Adipocyte (in vitro differentiated cells): ENCODE measurements at regions not wholly inside any gene's neighbourhood (a gene's known extent, or its start where the extent isn't known, plus 50 kb on each side); places are given as distances from the start of the nearest gene placed in this dataset.

ENCODE experiments used
- DNase-seq: peaks from one replicate; pipeline ENCODE4 v3.0.0-alpha.2; 2015; ENCODE audit warnings: low read depth
- H3K27me3 ChIP-seq: replicated peaks from 2 replicates; pipeline ENCODE4 v1.7.0; 2013; ENCODE audit warnings: mild to moderate bottlenecking, low read length, moderate library complexity; ENCODE audit not compliant: control insufficient read depth, insufficient read depth
- H3K36me3 ChIP-seq: 2 replicates; pipeline ENCODE4 v1.7.0; 2013; ENCODE audit warnings: low read length, mild to moderate bottlenecking, moderate library complexity; ENCODE audit not compliant: control insufficient read depth, insufficient read depth, severe bottlenecking
- H3K4me1 ChIP-seq: 2 replicates; pipeline ENCODE4 v1.7.0; 2013; ENCODE audit warnings: mild to moderate bottlenecking, low read length, moderate library complexity; ENCODE audit not compliant: control insufficient read depth, insufficient read depth
- H3K4me3 ChIP-seq: 2 replicates; pipeline ENCODE4 v1.7.0; 2013; ENCODE audit warnings: mild to moderate bottlenecking, low read length, moderate library complexity
- H3K9ac ChIP-seq: 2 replicates; pipeline ENCODE4 v1.7.0; 2013; ENCODE audit warnings: mild to moderate bottlenecking, low read length, moderate library complexity
- H3K9me3 ChIP-seq: 2 replicates; pipeline ENCODE4 v1.7.0; 2013; ENCODE audit warnings: mild to moderate bottlenecking, low read length, moderate library complexity; ENCODE audit not compliant: control insufficient read depth

- H3K9me3 ChIP-seq, result no peaks in the 10 kb centered on the region
- no peaks in the 10 kb centered on the region for H3K27me3 ChIP-seq
- DNase-seq, result no peak
- H3K9ac ChIP-seq, result no peak overlapping the region
- H3K4me1 ChIP-seq, result peaks cover 24% of the 10 kb centered on the region
- H3K36me3 ChIP-seq, result no peaks in the 10 kb centered on the region
- no peak overlapping the region for H3K4me3 ChIP-seq
Observed at GRCh38 chr4:152109531-152110509, 349.0 kb upstream of the GATB start.

GRCh38 chr4:152107736-152108500 is 347.1 kb upstream of the GATB start:
- H3K27me3 ChIP-seq, result no peaks in the 10 kb centered on the region
- no peak overlapping the region for H3K9ac ChIP-seq
- peaks cover 25% of the 10 kb centered on the region for H3K4me1 ChIP-seq
- no peaks in the 10 kb centered on the region for H3K9me3 ChIP-seq
- H3K36me3 ChIP-seq, result no peaks in the 10 kb centered on the region
- H3K4me3 ChIP-seq, result no peak overlapping the region
- DNase-seq, result no peak

GRCh38 chr4:152106781-152107321 is 346.0 kb upstream of the GATB start:
- Histone ChIP-seq H3K9ac (peak overlapping the region; percentile 7), H3K9me3 (no peaks in the 10 kb centered on the region), H3K4me3 (peak overlapping the region; percentile 5), H3K27me3 (no peaks in the 10 kb centered on the region), H3K36me3 (no peaks in the 10 kb centered on the region), H3K4me1 (peaks cover 31% of the 10 kb centered on the region)
- no peak for DNase-seq

GRCh38 chr4:152106113-152106763 is 345.4 kb upstream of the GATB start:
- peak; percentile 90 for DNase-seq
- H3K27me3 ChIP-seq, result no peaks in the 10 kb centered on the region
- H3K36me3 ChIP-seq, result no peaks in the 10 kb centered on the region
- H3K4me1 ChIP-seq, result peaks cover 35% of the 10 kb centered on the region
- H3K9ac ChIP-seq, result peak overlapping the region; percentile 7
- H3K4me3 ChIP-seq, result peak overlapping the region; percentile 5
- H3K9me3 ChIP-seq, result no peaks in the 10 kb centered on the region

- Histone ChIP-seq H3K36me3 (no peaks in the 10 kb centered on the region), H3K4me1 (peaks cover 35% of the 10 kb centered on the region), H3K9me3 (no peaks in the 10 kb centered on the region), H3K4me3 (no peak overlapping the region), H3K27me3 (no peaks in the 10 kb centered on the region), H3K9ac (no peak overlapping the region)
- no peak for DNase-seq
Observed at GRCh38 chr4:152104901-152105357, 344.1 kb upstream of the GATB start.

GRCh38 chr4:152104356-152104755 is 343.5 kb upstream of the GATB start:
- peaks cover 31% of the 10 kb centered on the region for H3K4me1 ChIP-seq
- H3K9ac ChIP-seq, result no peak overlapping the region
- H3K9me3 ChIP-seq, result no peaks in the 10 kb centered on the region
- no peak overlapping the region for H3K4me3 ChIP-seq
- no peak for DNase-seq
- no peaks in the 10 kb centered on the region for H3K36me3 ChIP-seq
- H3K27me3 ChIP-seq, result no peaks in the 10 kb centered on the region

GRCh38 chr4:152103181-152103901 is 342.5 kb upstream of the GATB start:
- Histone ChIP-seq H3K9ac (no peak overlapping the region), H3K27me3 (no peaks in the 10 kb centered on the region), H3K36me3 (no peaks in the 10 kb centered on the region), H3K4me3 (no peak overlapping the region), H3K4me1 (peaks cover 31% of the 10 kb centered on the region), H3K9me3 (no peaks in the 10 kb centered on the region)
- DNase-seq, result no peak

- Histone ChIP-seq H3K9me3 (no peaks in the 10 kb centered on the region), H3K27me3 (no peaks in the 10 kb centered on the region), H3K4me1 (peaks cover 31% of the 10 kb centered on the region), H3K9ac (no peak overlapping the region), H3K4me3 (no peak overlapping the region), H3K36me3 (no peaks in the 10 kb centered on the region)
- no peak for DNase-seq
Observed at GRCh38 chr4:152102436-152103000, 341.7 kb upstream of the GATB start.

GRCh38 chr4:152101556-152102435 is 341.0 kb upstream of the GATB start:
- H3K4me1 ChIP-seq, result peaks cover 27% of the 10 kb centered on the region
- DNase-seq, result peak; percentile 16
- no peaks in the 10 kb centered on the region for H3K27me3 ChIP-seq
- H3K36me3 ChIP-seq, result no peaks in the 10 kb centered on the region
- H3K9me3 ChIP-seq, result no peaks in the 10 kb centered on the region
- H3K4me3 ChIP-seq, result no peak overlapping the region
- H3K9ac ChIP-seq, result no peak overlapping the region
